PC-3 (cell line): ENCODE measurements at regions not wholly inside any gene's neighbourhood (a gene's known extent, or its start where the extent isn't known, plus 50 kb on each side); places are given as distances from the start of the nearest gene placed in this dataset.

Source experiments
- ATAC-seq: fragments of 200-7000 bp; cut with Tn5 transposase; 2 replicates; pipeline ENCODE4 v1.9.1; 2020; ENCODE audit warnings: mild to moderate bottlenecking, moderate library complexity
- BruUV-seq: library from RNA; stranded (reverse); fragments of 400-500 nt; replicated peaks from 2 replicates; lab custom pipeline; 2021; lab: Mats Ljungman, UMichigan
- CTCF ChIA-PET: fragments of 300-600 bp; sonication (Branson Sonifier 250); formaldehyde crosslinking; loops from one replicate; lab custom pipeline; 2022; ENCODE audit warnings: antibody characterized with exemption; lab: Charles Lee
- POLR2A ChIA-PET: fragments of 300-600 bp; sonication (Branson Sonifier 250); formaldehyde crosslinking; loops from one replicate; lab custom pipeline; 2022; ENCODE audit warnings: antibody characterized with exemption; ENCODE audit not compliant: unreplicated experiment; lab: Charles Lee
- DNase-seq: peaks from one replicate; pipeline ENCODE4 v3.0.0-alpha.2; 2015
- H2AFZ ChIP-seq: fragments of 300-600 bp; sonication (generic); 2 replicates; pipeline ENCODE4 v1.6.0; 2016; ENCODE audit warnings: antibody characterized with exemption, low read length
- H3F3A ChIP-seq: fragments of 300-600 bp; sonication (generic); one replicate; pipeline ENCODE4 v1.6.0; 2017; ENCODE audit warnings: antibody characterized with exemption, low read length, control low read depth, mild to moderate bottlenecking; ENCODE audit not compliant: unreplicated experiment
- H3K27ac ChIP-seq: fragments of 300-600 bp; sonication (generic); 2 replicates; pipeline ENCODE4 v1.5.1; 2016; ENCODE audit warnings: mild to moderate bottlenecking, low read length
- H3K27me3 ChIP-seq: fragments of 300-600 bp; sonication (generic); 2 replicates; pipeline ENCODE4 v1.6.1; 2016; ENCODE audit warnings: low read length, mixed read lengths
- H3K36me3 ChIP-seq: fragments of 300-600 bp; sonication (generic); 2 replicates; pipeline ENCODE4 v1.6.1; 2016; ENCODE audit warnings: low read depth, mixed run types, low read length, mixed read lengths
- H3K4me1 ChIP-seq: fragments of 300-600 bp; sonication (generic); 2 replicates; pipeline ENCODE4 v1.5.1; 2016; ENCODE audit warnings: low read length; ENCODE audit not compliant: insufficient read depth
- H3K4me2 ChIP-seq: fragments of 300-600 bp; sonication (generic); 2 replicates; pipeline ENCODE4 v1.6.0; 2016; ENCODE audit warnings: low read length
- H3K4me3 ChIP-seq: fragments of 300-600 bp; sonication (generic); 2 replicates; pipeline ENCODE4 v1.5.1; 2016; ENCODE audit warnings: mild to moderate bottlenecking, low read length, mixed read lengths
- H3K79me2 ChIP-seq: fragments of 300-600 bp; sonication (generic); 2 replicates; pipeline ENCODE4 v1.6.1; 2017; ENCODE audit warnings: low read length, mixed read lengths
- H3K9ac ChIP-seq: fragments of 300-600 bp; sonication (generic); 2 replicates; pipeline ENCODE4 v1.6.0; 2016; ENCODE audit warnings: mild to moderate bottlenecking, low read length
- H3K9me2 ChIP-seq: fragments of 300-600 bp; sonication (generic); replicated peaks from 2 replicates; pipeline ENCODE4 v1.6.1; 2016; ENCODE audit warnings: mixed run types, low read length, mixed read lengths
- H3K9me3 ChIP-seq: fragments of 300-600 bp; sonication (generic); 2 replicates; pipeline ENCODE4 v1.6.1; 2016; ENCODE audit warnings: low read length, mixed read lengths
- H4K20me1 ChIP-seq: fragments of 300-600 bp; sonication (generic); 2 replicates; pipeline ENCODE4 v1.6.1; 2016; ENCODE audit warnings: low read length, mixed read lengths
- EZH2 ChIP-seq: fragments of 300-600 bp; sonication (generic); IDR thresholded peaks from one replicate; pipeline ENCODE4 v1.6.1; 2017; ENCODE audit warnings: antibody characterized with exemption, mild to moderate bottlenecking, low read length; ENCODE audit not compliant: unreplicated experiment
- EZH2phosphoT487 ChIP-seq: fragments of 300-600 bp; sonication (generic); IDR thresholded peaks from 2 replicates; pipeline ENCODE4 v1.6.1; 2018; ENCODE audit warnings: mild to moderate bottlenecking, antibody characterized with exemption, low read length, borderline replicate concordance
- intact Hi-C: fragments of 100-400 bp; cut with micrococcal nuclease; formaldehyde crosslinking; loops from 2 replicates; pipeline ENCODE4 v1.9.0; 2023
- TF ChIP-seq, protein P1 (sequence below): fragments of 300-600 bp; sonication (generic); conservative IDR thresholded peaks from 2 replicates; pipeline ENCODE4 v1.5.1; 2017; ENCODE audit warnings: antibody characterized with exemption, low read depth, mild to moderate bottlenecking, low read length

DNA sequence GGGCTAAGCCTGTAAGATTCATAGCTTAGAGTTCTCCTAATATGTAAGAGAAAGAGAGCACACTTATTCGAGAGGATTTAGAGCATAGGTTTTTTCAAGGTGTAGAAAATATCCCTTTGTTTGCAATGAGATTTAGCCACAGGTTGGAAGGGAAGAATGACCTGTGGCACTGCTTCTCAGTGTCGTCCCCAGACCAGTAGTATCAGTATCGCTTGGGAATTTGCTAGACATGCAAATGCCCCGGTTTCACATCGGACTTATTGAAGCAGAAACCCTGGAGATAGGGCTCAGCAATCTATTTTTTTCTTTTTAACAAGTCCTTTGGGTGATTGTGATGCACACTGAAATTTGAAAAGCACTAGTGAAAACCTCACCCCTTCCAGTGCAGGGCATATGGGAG, 362.6 kb upstream of the C11orf87 start:
- no peak for TF ChIP-seq EZH2phosphoT487
- no peak for TF ChIP-seq EZH2
- TF ChIP-seq, protein P1, sequence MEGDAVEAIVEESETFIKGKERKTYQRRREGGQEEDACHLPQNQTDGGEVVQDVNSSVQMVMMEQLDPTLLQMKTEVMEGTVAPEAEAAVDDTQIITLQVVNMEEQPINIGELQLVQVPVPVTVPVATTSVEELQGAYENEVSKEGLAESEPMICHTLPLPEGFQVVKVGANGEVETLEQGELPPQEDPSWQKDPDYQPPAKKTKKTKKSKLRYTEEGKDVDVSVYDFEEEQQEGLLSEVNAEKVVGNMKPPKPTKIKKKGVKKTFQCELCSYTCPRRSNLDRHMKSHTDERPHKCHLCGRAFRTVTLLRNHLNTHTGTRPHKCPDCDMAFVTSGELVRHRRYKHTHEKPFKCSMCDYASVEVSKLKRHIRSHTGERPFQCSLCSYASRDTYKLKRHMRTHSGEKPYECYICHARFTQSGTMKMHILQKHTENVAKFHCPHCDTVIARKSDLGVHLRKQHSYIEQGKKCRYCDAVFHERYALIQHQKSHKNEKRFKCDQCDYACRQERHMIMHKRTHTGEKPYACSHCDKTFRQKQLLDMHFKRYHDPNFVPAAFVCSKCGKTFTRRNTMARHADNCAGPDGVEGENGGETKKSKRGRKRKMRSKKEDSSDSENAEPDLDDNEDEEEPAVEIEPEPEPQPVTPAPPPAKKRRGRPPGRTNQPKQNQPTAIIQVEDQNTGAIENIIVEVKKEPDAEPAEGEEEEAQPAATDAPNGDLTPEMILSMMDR, result no peak
- Histone ChIP-seq H3K36me3 (no peaks in the 10 kb centered on the region), H3K79me2 (no peaks in the 10 kb centered on the region), H3K27me3 (no peaks in the 10 kb centered on the region), H2AFZ (no peak overlapping the region; the same call in 1 of the 2 replicates), H3K9me3 (no peaks in the 10 kb centered on the region), H4K20me1 (no peaks in the 10 kb centered on the region), H3K4me1 (no peaks in the 10 kb centered on the region), H3K4me3 (no peak overlapping the region), H3K27ac (no peak overlapping the region), H3K9me2 (no peaks in the 10 kb centered on the region), H3K9ac (no peak overlapping the region), H3F3A (no peaks in the 10 kb centered on the region), H3K4me2 (no peak overlapping the region)
- DNase-seq, result no peak
- BruUV-seq, result no TSS peak
- ChIA-PET CTCF (no interaction called here), POLR2A (no interaction called here)
- intact Hi-C loops, result no loop called here
- no peak for ATAC-seq

GRCh38 chr11:109061394-109061793, 360.6 kb upstream of the C11orf87 start:
- Histone ChIP-seq H2AFZ (no peak overlapping the region), H4K20me1 (no peaks in the 10 kb centered on the region), H3K9me2 (no peaks in the 10 kb centered on the region), H3K4me2 (no peak overlapping the region), H3K36me3 (no peaks in the 10 kb centered on the region), H3K27me3 (no peaks in the 10 kb centered on the region), H3K4me3 (no peak overlapping the region), H3K9ac (no peak overlapping the region), H3K4me1 (no peaks in the 10 kb centered on the region), H3K9me3 (no peaks in the 10 kb centered on the region), H3K27ac (no peak overlapping the region), H3F3A (no peaks in the 10 kb centered on the region), H3K79me2 (no peaks in the 10 kb centered on the region)
- CTCF ChIA-PET, result no interaction called here
- no peak for TF ChIP-seq EZH2phosphoT487
- TF ChIP-seq, protein P1, result no peak
- BruUV-seq, result no TSS peak
- intact Hi-C loops, result no loop called here
- POLR2A ChIA-PET, result no interaction called here
- DNase-seq (no peak), ATAC-seq (no peak)

DNA sequence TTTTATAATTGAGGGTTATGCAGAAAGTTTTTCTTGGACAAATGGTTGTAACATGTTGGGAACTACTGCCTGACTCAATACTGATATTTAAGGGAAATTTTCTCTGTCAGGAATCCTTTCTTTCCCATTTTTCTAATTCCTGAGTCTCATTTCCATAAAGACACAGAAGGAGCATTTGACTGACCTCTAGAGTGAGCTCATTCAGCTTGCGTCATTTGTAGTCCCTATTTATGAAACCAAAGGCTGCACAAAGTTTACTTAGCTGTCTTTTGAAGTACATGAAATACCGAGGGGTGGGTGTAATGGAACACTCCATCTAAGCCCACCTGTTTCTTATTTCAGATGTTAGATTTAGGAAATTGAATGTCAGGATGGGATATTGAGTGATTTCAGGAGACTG, 359.5 kb upstream of the C11orf87 start:
- Histone ChIP-seq H3K4me3 (no peak overlapping the region), H3K9me3 (no peaks in the 10 kb centered on the region), H3K36me3 (no peaks in the 10 kb centered on the region), H3K79me2 (no peaks in the 10 kb centered on the region), H3F3A (no peaks in the 10 kb centered on the region), H4K20me1 (no peaks in the 10 kb centered on the region), H3K4me2 (no peak overlapping the region), H3K9me2 (no peaks in the 10 kb centered on the region), H3K9ac (no peak overlapping the region), H3K4me1 (no peaks in the 10 kb centered on the region), H2AFZ (no peak overlapping the region), H3K27me3 (no peaks in the 10 kb centered on the region), H3K27ac (no peak overlapping the region)
- ChIA-PET POLR2A (no interaction called here), CTCF (no interaction called here)
- ATAC-seq (no peak), DNase-seq (no peak)
- intact Hi-C loops, result no loop called here
- no TSS peak for BruUV-seq
- TF ChIP-seq, protein P1, result no peak
- no peak for TF ChIP-seq EZH2phosphoT487
- TF ChIP-seq EZH2, result no peak
